Chondrocyte (in vitro differentiated cells): ENCODE measurements at regions not wholly inside any gene's neighbourhood (a gene's known extent, or its start where the extent isn't known, plus 50 kb on each side); places are given as distances from the start of the nearest gene placed in this dataset.

ENCODE experiments used
- DNase-seq: peaks from one replicate; pipeline ENCODE4 v3.0.0; 2021; ENCODE audit warnings: mixed read lengths, low spot score
- H3K27ac Mint-ChIP-seq: one replicate; pipeline ENCODE4 v1.8.0; 2021; ENCODE audit warnings: mild to moderate bottlenecking, moderate library complexity, mixed read lengths; ENCODE audit not compliant: unreplicated experiment
- H3K27me3 Mint-ChIP-seq: 2 replicates; pipeline ENCODE4 v1.8.0; 2021; ENCODE audit warnings: low read depth, mixed read lengths
- H3K36me3 Mint-ChIP-seq: 2 replicates; pipeline ENCODE4 v1.8.0; 2021; ENCODE audit warnings: low read depth, mixed read lengths
- H3K4me1 Mint-ChIP-seq: 2 replicates; pipeline ENCODE4 v1.8.0; 2021; ENCODE audit warnings: low read depth, mild to moderate bottlenecking, mixed read lengths
- H3K4me3 Mint-ChIP-seq: one replicate; pipeline ENCODE4 v1.8.0; 2021; ENCODE audit warnings: mild to moderate bottlenecking, moderate library complexity, mixed read lengths; ENCODE audit not compliant: unreplicated experiment
- H3K9me3 Mint-ChIP-seq: 2 replicates; pipeline ENCODE4 v1.8.0; 2021; ENCODE audit warnings: low read depth, mixed read lengths
- CTCF ChIP-seq: fragments of 200-600 bp; sonication (generic); IDR thresholded peaks from 2 replicates; pipeline ENCODE4 v1.5.0; 2021; ENCODE audit warnings: antibody characterized with exemption, mild to moderate bottlenecking, moderate library complexity

- Mint-ChIP-seq H3K27ac (no peak overlapping the region), H3K4me1 (no peaks in the 10 kb centered on the region), H3K9me3 (no peaks in the 10 kb centered on the region), H3K36me3 (no peaks in the 10 kb centered on the region), H3K4me3 (no peak overlapping the region), H3K27me3 (no peaks in the 10 kb centered on the region)
- no peak for DNase-seq
- TF ChIP-seq CTCF: no peak
Measured at GRCh38 chr12:114759635-114760034, 75.7 kb upstream of the TBX3 start.

GRCh38 chr12:114757684-114758325 is 73.8 kb upstream of the TBX3 start:
- no peaks in the 10 kb centered on the region for H3K9me3 Mint-ChIP-seq
- no peaks in the 10 kb centered on the region for H3K4me1 Mint-ChIP-seq
- no peak for DNase-seq
- no peaks in the 10 kb centered on the region for H3K36me3 Mint-ChIP-seq
- no peaks in the 10 kb centered on the region for H3K27me3 Mint-ChIP-seq
- no peak overlapping the region for H3K27ac Mint-ChIP-seq
- no peak overlapping the region for H3K4me3 Mint-ChIP-seq
- TF ChIP-seq CTCF: no peak

GRCh38 chr12:114752217-114752616 is 68.2 kb upstream of the TBX3 start:
- no peaks in the 10 kb centered on the region for H3K4me1 Mint-ChIP-seq
- no peak for DNase-seq
- no peak overlapping the region for H3K27ac Mint-ChIP-seq
- no peaks in the 10 kb centered on the region for H3K9me3 Mint-ChIP-seq
- no peaks in the 10 kb centered on the region for H3K36me3 Mint-ChIP-seq
- peaks cover 5% of the 10 kb centered on the region for H3K27me3 Mint-ChIP-seq
- no peak overlapping the region for H3K4me3 Mint-ChIP-seq
- no peak for TF ChIP-seq CTCF

- Mint-ChIP-seq H3K27ac (no peak overlapping the region), H3K9me3 (no peaks in the 10 kb centered on the region), H3K4me3 (no peak overlapping the region), H3K4me1 (no peaks in the 10 kb centered on the region), H3K36me3 (no peaks in the 10 kb centered on the region), H3K27me3 (peaks cover 5% of the 10 kb centered on the region)
- no peak for DNase-seq
- TF ChIP-seq CTCF: no peak
Measured at GRCh38 chr12:114751712-114752111, 67.7 kb upstream of the TBX3 start.

- no peak for DNase-seq
- H3K9me3 Mint-ChIP-seq: no peaks in the 10 kb centered on the region
- peaks cover 5% of the 10 kb centered on the region for H3K27me3 Mint-ChIP-seq
- TF ChIP-seq CTCF: no peak
- H3K4me1 Mint-ChIP-seq: no peaks in the 10 kb centered on the region
- H3K27ac Mint-ChIP-seq: no peak overlapping the region
- H3K4me3 Mint-ChIP-seq: no peak overlapping the region
- no peaks in the 10 kb centered on the region for H3K36me3 Mint-ChIP-seq
Measured at GRCh38 chr12:114750917-114751316, 66.9 kb upstream of the TBX3 start.
